HT1080 (cell line): ENCODE measurements at regions not wholly inside any gene's neighbourhood (a gene's known extent, or its start where the extent isn't known, plus 50 kb on each side); places are given as distances from the start of the nearest gene placed in this dataset.
"Not testable (repeated sequence)": the region's sequence is repeated elsewhere in the genome, so short reads cannot be mapped to it uniquely, and the experiment has no call there.

Source experiments
- DNase-seq: peaks from one replicate; pipeline ENCODE4 v3.0.0-alpha.2; 2015; ENCODE audit warnings: low read depth

- no peak for DNase-seq
These were observed 2032.3 kb downstream of the EFNA5 start for GRCh38 chr5:105638437-105638836.

- no peak for DNase-seq
These were observed 2038.7 kb downstream of the EFNA5 start for GRCh38 chr5:105632043-105632442.

- DNase-seq: no peak
These were observed 2039.9 kb downstream of the EFNA5 start for GRCh38 chr5:105630803-105631202.

GRCh38 chr5:105619725-105620124 is 2051.0 kb downstream of the EFNA5 start:
- no peak for DNase-seq

GRCh38 chr5:105617436-105618215 is 2053.1 kb downstream of the EFNA5 start:
- no peak for DNase-seq

GRCh38 chr5:105616599-105616998 is 2054.0 kb upstream of the NUDT12 start:
- no peak for DNase-seq

GRCh38 chr5:105602406-105602805 is 2039.8 kb upstream of the NUDT12 start:
- DNase-seq: not testable (repeated sequence)

GRCh38 chr5:105593011-105593760 is 2030.6 kb upstream of the NUDT12 start:
- no peak for DNase-seq

- peak; percentile 50 for DNase-seq
These were observed 2025.5 kb upstream of the NUDT12 start for GRCh38 chr5:105587963-105588662.

GRCh38 chr5:105581988-105582690 is 2019.5 kb upstream of the NUDT12 start:
- no peak for DNase-seq

- DNase-seq: no peak
These were observed 2011.0 kb upstream of the NUDT12 start for GRCh38 chr5:105573575-105573974.

GRCh38 chr5:105565531-105565930 is 2002.9 kb upstream of the NUDT12 start:
- no peak for DNase-seq

- no peak for DNase-seq
These were observed 2001.3 kb upstream of the NUDT12 start for GRCh38 chr5:105563842-105564241.

- no peak for DNase-seq
These were observed 1992.1 kb upstream of the NUDT12 start for GRCh38 chr5:105554568-105555169.

GRCh38 chr5:105544300-105544699 is 1981.7 kb upstream of the NUDT12 start:
- DNase-seq: no peak

- DNase-seq: no peak
These were observed 1974.1 kb upstream of the NUDT12 start for GRCh38 chr5:105536675-105537074.

- no peak for DNase-seq
These were observed 1968.2 kb upstream of the NUDT12 start for GRCh38 chr5:105530716-105531261.

GRCh38 chr5:105529851-105530250 is 1967.3 kb upstream of the NUDT12 start:
- no peak for DNase-seq

- DNase-seq: peak; percentile 56
These were observed 1945.9 kb upstream of the NUDT12 start for GRCh38 chr5:105508519-105508918.

GRCh38 chr5:105506692-105507277 is 1944.2 kb upstream of the NUDT12 start:
- DNase-seq: peak; percentile 4
